ENCODE measurements at regions not wholly inside any gene's neighbourhood (a gene's known extent, or its start where the extent isn't known, plus 50 kb on each side); places are given as distances from the start of the nearest gene placed in this dataset.

DNA sequence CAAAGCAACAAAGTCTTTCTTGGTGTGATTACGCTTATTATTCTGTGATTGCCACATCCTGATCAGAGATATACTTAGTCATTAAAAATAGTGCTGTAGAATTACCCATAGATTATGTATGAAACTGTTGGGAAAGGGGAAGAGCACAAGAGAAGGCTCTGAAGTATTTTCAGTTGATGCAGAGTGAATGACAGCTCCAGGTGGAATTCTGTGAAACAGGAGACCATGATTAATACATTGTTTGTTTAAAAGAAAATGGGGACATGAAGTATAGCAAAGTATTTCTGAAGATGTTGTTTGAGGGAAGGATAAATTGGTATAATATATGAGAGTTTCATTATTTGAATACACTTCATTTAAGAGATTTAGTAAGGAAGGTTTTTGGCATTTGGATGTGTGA lies 307.6 kb upstream of the CDH20 start:
- TF ChIP-seq POLR2A (IDR thresholded peaks at IDR 0.05; ENCODE audit: low read length) (no peak), GATA1 (IDR thresholded peaks at IDR 0.05; ENCODE audit: low read depth, low read length) (no peak)
